ENCODE measurements at regions not wholly inside any gene's neighbourhood (a gene's known extent, or its start where the extent isn't known, plus 50 kb on each side); places are given as distances from the start of the nearest gene placed in this dataset.
"Not testable (repeated sequence)": the region's sequence is repeated elsewhere in the genome, so short reads cannot be mapped to it uniquely, and the experiment has no call there.

GRCh38 chr5:166803058-166803457, 1488.4 kb upstream of the WWC1 start:
- no peaks in the 10 kb centered on the region for H3K4me1 ChIP-seq (ENCODE audit: control insufficient read depth in 5 of 5, insufficient read depth in 5 of 5, low read length in 5 of 5)
- H3K36me3 ChIP-seq (ENCODE audit: control insufficient read depth in 5 of 5, insufficient read depth in 5 of 5, low read length in 5 of 5) = no peaks in the 10 kb centered on the region
- no peak overlapping the region for H3K9ac ChIP-seq (ENCODE audit: low read length in 5 of 5)
- no peak overlapping the region for H3K27ac ChIP-seq (ENCODE audit: low read depth, low read length)
- no peak overlapping the region for H3K4me3 ChIP-seq (ENCODE audit: low read depth in 1 of 5, low read length in 5 of 5)
- peaks cover 0 to 4% (median 0%) of the 10 kb centered on the region in 5 donors for H3K9me3 ChIP-seq (ENCODE audit: control insufficient read depth in 5 of 5, low read length in 5 of 5)
- no peaks in the 10 kb centered on the region for H3K27me3 ChIP-seq (ENCODE audit: control insufficient read depth in 5 of 5, insufficient read depth in 4 of 5, low read length in 5 of 5)

DNA sequence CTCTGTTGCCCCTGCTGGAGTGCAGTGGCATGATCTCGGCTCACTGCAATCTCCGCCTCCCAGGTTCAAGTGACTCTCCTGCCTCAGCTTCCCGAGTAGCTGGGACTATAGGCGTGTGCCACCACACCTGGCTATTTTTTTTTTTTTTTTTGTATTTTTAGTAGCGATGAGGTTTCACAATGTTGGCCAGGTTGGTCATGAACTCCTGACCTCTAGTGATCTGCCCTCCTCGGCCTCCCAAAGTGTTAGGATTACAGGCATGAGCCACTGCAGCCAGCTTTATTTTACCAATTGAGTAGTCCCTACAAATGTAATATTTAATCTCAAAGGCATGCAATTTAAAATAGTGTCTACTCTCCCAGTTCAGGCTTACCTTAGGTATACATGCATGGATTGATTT, 1487.2 kb upstream of the WWC1 start:
- H3K9me3 ChIP-seq (ENCODE audit: control insufficient read depth in 5 of 5, low read length in 5 of 5); H3K27me3 ChIP-seq (ENCODE audit: control insufficient read depth in 5 of 5, insufficient read depth in 4 of 5, low read length in 5 of 5); H3K9ac ChIP-seq (ENCODE audit: low read length in 5 of 5): not testable (repeated sequence)

DNA sequence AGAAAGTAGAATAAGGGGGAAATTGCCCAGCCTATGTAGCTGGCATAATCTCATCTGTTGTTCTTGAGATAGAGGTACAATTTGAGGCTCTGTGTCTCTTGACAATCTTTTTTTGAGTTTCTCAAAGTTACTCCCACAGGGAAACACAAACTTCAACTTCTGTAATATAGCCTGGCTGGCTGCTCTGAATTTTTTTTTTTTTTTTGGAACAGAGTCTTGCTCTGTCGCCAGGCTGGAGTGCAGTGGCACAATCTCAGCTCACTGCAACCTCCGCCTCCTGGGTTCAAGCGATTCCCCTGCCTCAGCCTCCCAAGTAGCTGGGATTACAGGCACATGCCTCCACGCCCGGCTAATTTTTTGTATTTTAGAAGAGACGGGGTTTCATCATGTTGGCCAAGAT, 1486.8 kb upstream of the WWC1 start:
- not testable (repeated sequence) for H3K27me3 ChIP-seq (ENCODE audit: control insufficient read depth in 5 of 5, insufficient read depth in 4 of 5, low read length in 5 of 5); H3K27ac ChIP-seq (ENCODE audit: low read depth, low read length); H3K9me3 ChIP-seq (ENCODE audit: control insufficient read depth in 5 of 5, low read length in 5 of 5); H3K4me1 ChIP-seq (ENCODE audit: control insufficient read depth in 5 of 5, insufficient read depth in 5 of 5, low read length in 5 of 5); H3K9ac ChIP-seq (ENCODE audit: low read length in 5 of 5); H3K36me3 ChIP-seq (ENCODE audit: control insufficient read depth in 5 of 5, insufficient read depth in 5 of 5, low read length in 5 of 5); H3K4me3 ChIP-seq (ENCODE audit: low read depth in 1 of 5, low read length in 5 of 5)

More for the DNA sequence above, 1487.2 kb upstream of the WWC1 start:
- not testable (repeated sequence) for H3K4me1 ChIP-seq (ENCODE audit: control insufficient read depth in 5 of 5, insufficient read depth in 5 of 5, low read length in 5 of 5); H3K36me3 ChIP-seq (ENCODE audit: control insufficient read depth in 5 of 5, insufficient read depth in 5 of 5, low read length in 5 of 5); H3K4me3 ChIP-seq (ENCODE audit: low read depth in 1 of 5, low read length in 5 of 5); H3K27ac ChIP-seq (ENCODE audit: low read depth, low read length)

DNA sequence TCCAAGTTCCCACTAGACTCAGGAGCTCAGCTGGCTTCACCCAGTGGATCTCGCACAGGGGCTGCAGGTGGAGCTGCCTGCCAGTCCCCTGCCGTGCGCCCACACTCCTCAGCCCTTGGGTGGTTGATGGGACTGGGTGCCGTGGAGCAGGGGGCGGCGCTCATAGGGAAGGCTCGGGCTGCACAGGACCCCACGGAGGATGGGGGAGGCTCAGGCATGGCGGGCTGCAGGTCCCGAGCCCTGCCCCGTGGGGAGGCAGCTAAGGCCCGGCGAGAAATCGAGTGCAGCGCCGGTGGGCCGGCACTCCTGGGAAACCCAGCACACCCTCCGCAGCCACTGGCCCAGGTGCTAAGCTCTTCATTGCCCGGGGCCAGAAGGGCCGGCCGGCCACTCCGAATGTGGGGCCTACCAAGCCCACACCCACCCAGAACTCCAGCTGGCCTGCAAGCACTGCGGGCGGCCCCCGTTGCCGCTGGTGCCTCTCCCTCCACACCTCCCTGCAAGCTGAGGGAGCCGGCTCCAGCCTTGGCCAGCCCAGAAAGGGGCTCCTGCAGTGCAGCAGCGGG, 1481.3 kb upstream of the WWC1 start:
- H3K27ac ChIP-seq (ENCODE audit: low read depth, low read length); H3K4me1 ChIP-seq (ENCODE audit: control insufficient read depth in 5 of 5, insufficient read depth in 5 of 5, low read length in 5 of 5); H3K9me3 ChIP-seq (ENCODE audit: control insufficient read depth in 5 of 5, low read length in 5 of 5); H3K36me3 ChIP-seq (ENCODE audit: control insufficient read depth in 5 of 5, insufficient read depth in 5 of 5, low read length in 5 of 5); H3K4me3 ChIP-seq (ENCODE audit: low read depth in 1 of 5, low read length in 5 of 5); H3K27me3 ChIP-seq (ENCODE audit: control insufficient read depth in 5 of 5, insufficient read depth in 4 of 5, low read length in 5 of 5); H3K9ac ChIP-seq (ENCODE audit: low read length in 5 of 5): not testable (repeated sequence)

- no peaks in the 10 kb centered on the region for H3K4me1 ChIP-seq (ENCODE audit: control insufficient read depth in 5 of 5, insufficient read depth in 5 of 5, low read length in 5 of 5)
- H3K36me3 ChIP-seq (ENCODE audit: control insufficient read depth in 5 of 5, insufficient read depth in 5 of 5, low read length in 5 of 5) = no peaks in the 10 kb centered on the region
- H3K27me3 ChIP-seq (ENCODE audit: control insufficient read depth in 5 of 5, insufficient read depth in 4 of 5, low read length in 5 of 5) = no peaks in the 10 kb centered on the region
- H3K4me3 ChIP-seq (ENCODE audit: low read depth in 1 of 5, low read length in 5 of 5) = no peak overlapping the region
- H3K9ac ChIP-seq (ENCODE audit: low read length in 5 of 5) = no peak overlapping the region
- no peak overlapping the region for H3K27ac ChIP-seq (ENCODE audit: low read depth, low read length)
- peaks cover 0 to 3% (median 0%) of the 10 kb centered on the region in 5 donors for H3K9me3 ChIP-seq (ENCODE audit: control insufficient read depth in 5 of 5, low read length in 5 of 5)
Observed at GRCh38 chr5:166810721-166811120, 1480.7 kb upstream of the WWC1 start.

- Histone ChIP-seq H3K9ac (ENCODE audit: low read length in 5 of 5) (no peak overlapping the region), H3K36me3 (ENCODE audit: control insufficient read depth in 5 of 5, insufficient read depth in 5 of 5, low read length in 5 of 5) (no peaks in the 10 kb centered on the region), H3K4me3 (ENCODE audit: low read depth in 1 of 5, low read length in 5 of 5) (no peak overlapping the region), H3K9me3 (ENCODE audit: control insufficient read depth in 5 of 5, low read length in 5 of 5) (peaks cover 0 to 3% (median 0%) of the 10 kb centered on the region in 5 donors), H3K27me3 (ENCODE audit: control insufficient read depth in 5 of 5, insufficient read depth in 4 of 5, low read length in 5 of 5) (no peaks in the 10 kb centered on the region), H3K4me1 (ENCODE audit: control insufficient read depth in 5 of 5, insufficient read depth in 5 of 5, low read length in 5 of 5) (no peaks in the 10 kb centered on the region), H3K27ac (ENCODE audit: low read depth, low read length) (no peak overlapping the region)
Observed at GRCh38 chr5:166823360-166823759, 1468.1 kb upstream of the WWC1 start.

DNA sequence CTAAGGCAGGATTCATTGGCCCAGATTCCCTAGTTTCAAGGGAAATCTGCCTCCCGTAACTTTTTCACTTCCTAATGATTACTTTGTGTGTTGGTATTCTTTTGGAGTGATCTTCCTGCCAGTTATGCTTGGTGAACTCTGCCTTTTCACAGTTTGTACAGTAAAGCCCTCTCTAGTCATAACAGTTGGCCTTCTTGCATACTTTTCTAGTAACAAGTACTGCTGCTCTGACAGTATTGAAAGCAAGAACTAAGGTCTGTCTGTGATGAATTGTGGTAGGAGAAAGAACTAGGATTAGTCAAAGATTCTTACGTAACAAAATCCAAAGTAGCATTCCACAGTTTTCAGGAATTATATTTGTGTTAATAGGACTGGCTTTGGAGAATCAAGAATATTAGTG, 1457.2 kb upstream of the WWC1 start:
- H3K27ac ChIP-seq (ENCODE audit: low read depth, low read length) = no peak overlapping the region
- no peaks in the 10 kb centered on the region for H3K27me3 ChIP-seq (ENCODE audit: control insufficient read depth in 5 of 5, insufficient read depth in 4 of 5, low read length in 5 of 5)
- H3K36me3 ChIP-seq (ENCODE audit: control insufficient read depth in 5 of 5, insufficient read depth in 5 of 5, low read length in 5 of 5) = no peaks in the 10 kb centered on the region
- H3K4me1 ChIP-seq (ENCODE audit: control insufficient read depth in 5 of 5, insufficient read depth in 5 of 5, low read length in 5 of 5) = no peaks in the 10 kb centered on the region
- no peak overlapping the region for H3K4me3 ChIP-seq (ENCODE audit: low read depth in 1 of 5, low read length in 5 of 5)
- H3K9ac ChIP-seq (ENCODE audit: low read length in 5 of 5) = no peak overlapping the region
- no peaks in the 10 kb centered on the region for H3K9me3 ChIP-seq (ENCODE audit: control insufficient read depth in 5 of 5, low read length in 5 of 5)

DNA sequence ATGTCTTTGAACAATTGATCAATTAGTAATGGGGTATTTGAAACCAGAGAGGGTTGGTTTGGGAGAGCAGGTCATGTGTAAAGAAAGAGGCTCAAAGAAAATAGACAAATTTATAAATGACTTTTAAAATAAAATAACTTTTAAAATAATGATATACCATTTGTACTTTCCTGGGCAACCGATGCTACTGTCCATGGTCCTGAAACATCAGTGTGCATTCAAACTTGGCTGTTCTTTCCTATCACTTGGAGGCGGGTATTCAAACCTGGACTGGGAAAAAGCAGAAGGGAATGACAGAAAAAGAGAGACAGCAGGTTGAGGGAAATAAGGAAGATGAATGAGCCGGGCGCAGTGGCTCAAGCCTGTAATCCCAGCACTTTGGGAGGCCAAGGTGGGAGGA, 1446.4 kb upstream of the WWC1 start:
- H3K9ac ChIP-seq (ENCODE audit: low read length in 5 of 5) = no peak overlapping the region
- no peaks in the 10 kb centered on the region for H3K4me1 ChIP-seq (ENCODE audit: control insufficient read depth in 5 of 5, insufficient read depth in 5 of 5, low read length in 5 of 5)
- H3K36me3 ChIP-seq (ENCODE audit: control insufficient read depth in 5 of 5, insufficient read depth in 5 of 5, low read length in 5 of 5) = no peaks in the 10 kb centered on the region
- H3K4me3 ChIP-seq (ENCODE audit: low read depth in 1 of 5, low read length in 5 of 5) = no peak overlapping the region
- no peaks in the 10 kb centered on the region for H3K9me3 ChIP-seq (ENCODE audit: control insufficient read depth in 5 of 5, low read length in 5 of 5)
- H3K27me3 ChIP-seq (ENCODE audit: control insufficient read depth in 5 of 5, insufficient read depth in 4 of 5, low read length in 5 of 5) = no peaks in the 10 kb centered on the region
- no peak overlapping the region for H3K27ac ChIP-seq (ENCODE audit: low read depth, low read length)

DNA sequence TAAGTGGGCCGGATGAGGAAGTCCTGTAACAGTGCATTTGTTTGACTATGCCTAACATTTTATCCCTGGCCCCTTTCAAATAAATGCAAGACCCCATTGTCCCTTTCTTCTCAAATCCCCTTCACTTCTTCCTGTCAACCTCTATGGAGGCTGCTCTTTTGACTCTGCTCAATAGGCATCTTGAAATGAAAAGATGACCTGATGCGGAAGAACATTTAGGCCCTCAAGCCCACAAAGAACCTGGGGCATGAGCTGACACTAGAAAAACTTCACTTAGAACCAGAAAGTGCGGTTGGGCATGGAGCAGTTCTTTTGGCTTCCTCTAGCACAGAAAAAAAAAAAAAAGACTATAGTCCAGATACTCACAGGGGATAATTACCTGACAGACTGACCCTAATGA, 1434.7 kb upstream of the WWC1 start:
- peaks cover 0 to 3% (median 0%) of the 10 kb centered on the region in 5 donors for H3K9me3 ChIP-seq (ENCODE audit: control insufficient read depth in 5 of 5, low read length in 5 of 5)
- H3K27me3 ChIP-seq (ENCODE audit: control insufficient read depth in 5 of 5, insufficient read depth in 4 of 5, low read length in 5 of 5) = no peaks in the 10 kb centered on the region
- H3K9ac ChIP-seq (ENCODE audit: low read length in 5 of 5) = no peak overlapping the region
- no peak overlapping the region for H3K27ac ChIP-seq (ENCODE audit: low read depth, low read length)
- H3K36me3 ChIP-seq (ENCODE audit: control insufficient read depth in 5 of 5, insufficient read depth in 5 of 5, low read length in 5 of 5) = no peaks in the 10 kb centered on the region
- no peak overlapping the region for H3K4me3 ChIP-seq (ENCODE audit: low read depth in 1 of 5, low read length in 5 of 5)
- H3K4me1 ChIP-seq (ENCODE audit: control insufficient read depth in 5 of 5, insufficient read depth in 5 of 5, low read length in 5 of 5) = no peaks in the 10 kb centered on the region

DNA sequence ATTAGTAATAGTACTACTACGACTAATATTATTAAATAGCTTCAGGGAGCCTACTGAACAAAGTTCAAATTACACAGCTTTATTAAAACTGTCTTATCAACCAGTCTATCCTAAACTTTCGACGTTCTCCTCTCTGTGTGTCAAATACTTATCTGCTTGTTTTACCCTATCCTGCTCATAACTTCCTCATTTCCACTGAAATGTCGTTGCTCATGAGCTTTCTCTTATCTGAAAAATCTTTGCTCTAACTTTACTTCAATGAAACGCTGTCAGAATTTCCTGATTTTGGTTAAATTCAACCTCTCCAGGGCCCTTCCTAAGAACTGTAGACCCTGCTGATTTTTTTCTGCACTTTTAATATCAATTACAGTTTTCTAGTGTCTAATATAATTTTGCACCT, 1431.0 kb upstream of the WWC1 start:
- H3K9me3 ChIP-seq (ENCODE audit: control insufficient read depth in 5 of 5, low read length in 5 of 5) = no peaks in the 10 kb centered on the region
- H3K27ac ChIP-seq (ENCODE audit: low read depth, low read length) = no peak overlapping the region
- H3K4me3 ChIP-seq (ENCODE audit: low read depth in 1 of 5, low read length in 5 of 5) = no peak overlapping the region
- no peak overlapping the region for H3K9ac ChIP-seq (ENCODE audit: low read length in 5 of 5)
- no peaks in the 10 kb centered on the region for H3K36me3 ChIP-seq (ENCODE audit: control insufficient read depth in 5 of 5, insufficient read depth in 5 of 5, low read length in 5 of 5)
- no peaks in the 10 kb centered on the region for H3K27me3 ChIP-seq (ENCODE audit: control insufficient read depth in 5 of 5, insufficient read depth in 4 of 5, low read length in 5 of 5)
- no peaks in the 10 kb centered on the region for H3K4me1 ChIP-seq (ENCODE audit: control insufficient read depth in 5 of 5, insufficient read depth in 5 of 5, low read length in 5 of 5)

- no peaks in the 10 kb centered on the region for H3K4me1 ChIP-seq (ENCODE audit: control insufficient read depth in 5 of 5, insufficient read depth in 5 of 5, low read length in 5 of 5)
- no peak overlapping the region for H3K9ac ChIP-seq (ENCODE audit: low read length in 5 of 5)
- no peak overlapping the region for H3K4me3 ChIP-seq (ENCODE audit: low read depth in 1 of 5, low read length in 5 of 5)
- H3K36me3 ChIP-seq (ENCODE audit: control insufficient read depth in 5 of 5, insufficient read depth in 5 of 5, low read length in 5 of 5) = no peaks in the 10 kb centered on the region
- H3K27ac ChIP-seq (ENCODE audit: low read depth, low read length) = no peak overlapping the region
- H3K9me3 ChIP-seq (ENCODE audit: control insufficient read depth in 5 of 5, low read length in 5 of 5) = no peaks in the 10 kb centered on the region
- no peaks in the 10 kb centered on the region for H3K27me3 ChIP-seq (ENCODE audit: control insufficient read depth in 5 of 5, insufficient read depth in 4 of 5, low read length in 5 of 5)
Observed at GRCh38 chr5:166862581-166862980, 1428.9 kb upstream of the WWC1 start.

Data from subcutaneous abdominal adipose tissue (tissue), 5 donors.